Retina (tissue), 1 donor: ENCODE measurements at regions not wholly inside any gene's neighbourhood (a gene's known extent, or its start where the extent isn't known, plus 50 kb on each side); places are given as distances from the start of the nearest gene placed in this dataset.
"Not testable (repeated sequence)": the region's sequence is repeated elsewhere in the genome, so short reads cannot be mapped to it uniquely, and the experiment has no call there.

Experiments used
- DNase-seq: peaks from one replicate; pipeline ENCODE4 v3.0.0-alpha.2; 2016

GRCh38 chr6:113696960-113697359, 160.2 kb upstream of the MARCKS start:
- DNase-seq: no peak

- DNase-seq: no peak
Observed at GRCh38 chr6:113697632-113698410, 159.3 kb upstream of the MARCKS start.

GRCh38 chr6:113699239-113699638, 157.9 kb upstream of the MARCKS start:
- no peak for DNase-seq

- DNase-seq: no peak
Observed at GRCh38 chr6:113701552-113702254, 155.4 kb upstream of the MARCKS start.

GRCh38 chr6:113707194-113707593, 150.0 kb upstream of the MARCKS start:
- no peak for DNase-seq

GRCh38 chr6:113709936-113710509, 147.1 kb upstream of the MARCKS start:
- no peak for DNase-seq

GRCh38 chr6:113713665-113714064, 143.5 kb upstream of the MARCKS start:
- DNase-seq: no peak

GRCh38 chr6:113718588-113718987, 138.6 kb upstream of the MARCKS start:
- no peak for DNase-seq

GRCh38 chr6:113719064-113719463, 138.1 kb upstream of the MARCKS start:
- no peak for DNase-seq

- DNase-seq: no peak
Observed at GRCh38 chr6:113719545-113719944, 137.6 kb upstream of the MARCKS start.

GRCh38 chr6:113723182-113723581, 134.0 kb upstream of the MARCKS start:
- no peak for DNase-seq

- DNase-seq: not testable (repeated sequence)
Observed at GRCh38 chr6:113724927-113725326, 132.2 kb upstream of the MARCKS start.

GRCh38 chr6:113731541-113731940, 125.6 kb upstream of the MARCKS start:
- no peak for DNase-seq

- DNase-seq: peak; percentile 73
Observed at GRCh38 chr6:113732384-113732966, 124.7 kb upstream of the MARCKS start.

- no peak for DNase-seq
Observed at GRCh38 chr6:113733381-113733780, 123.8 kb upstream of the MARCKS start.

- no peak for DNase-seq
Observed at GRCh38 chr6:113734982-113735381, 122.2 kb upstream of the MARCKS start.

- DNase-seq: no peak
Observed at GRCh38 chr6:113735491-113735890, 121.7 kb upstream of the MARCKS start.

GRCh38 chr6:113736978-113737377, 120.2 kb upstream of the MARCKS start:
- no peak for DNase-seq

- DNase-seq: no peak
Observed at GRCh38 chr6:113739041-113739655, 118.0 kb upstream of the MARCKS start.

- DNase-seq: no peak
Observed at GRCh38 chr6:113741651-113742050, 115.5 kb upstream of the MARCKS start.

GRCh38 chr6:113742342-113742741, 114.8 kb upstream of the MARCKS start:
- DNase-seq: no peak

- no peak for DNase-seq
Observed at GRCh38 chr6:113744861-113745260, 112.3 kb upstream of the MARCKS start.
